ENCODE measurements at regions not wholly inside any gene's neighbourhood (a gene's known extent, or its start where the extent isn't known, plus 50 kb on each side); places are given as distances from the start of the nearest gene placed in this dataset.

- ATAC-seq (replicated peaks; ENCODE audit: extremely low read depth, poor library complexity, severe bottlenecking) (no peak), DNase-seq (ENCODE audit: low spot score in 2 of 2) (no peak)
- no peak overlapping the region for H3K4me3 Mint-ChIP-seq
- H3K27ac Mint-ChIP-seq (ENCODE audit: low read depth), result no peak overlapping the region
- H3K27me3 Mint-ChIP-seq, result peaks cover 25% of the 10 kb centered on the region
- no peaks in the 10 kb centered on the region for H3K9me3 Mint-ChIP-seq
- H3K36me3 Mint-ChIP-seq (ENCODE audit: insufficient read depth), result no peaks in the 10 kb centered on the region
- no peaks in the 10 kb centered on the region for H3K4me1 Mint-ChIP-seq
Observed at GRCh38 chr2:221285148-221285547, 287.0 kb downstream of the EPHA4 start.

GRCh38 chr2:221286406-221286805 lies 285.7 kb downstream of the EPHA4 start:
- no peaks in the 10 kb centered on the region for H3K36me3 Mint-ChIP-seq (ENCODE audit: insufficient read depth)
- H3K4me3 Mint-ChIP-seq, result no peak overlapping the region
- no peak overlapping the region for H3K27ac Mint-ChIP-seq (ENCODE audit: low read depth)
- DNase-seq (ENCODE audit: low spot score in 2 of 2) (no peak), ATAC-seq (replicated peaks; ENCODE audit: extremely low read depth, poor library complexity, severe bottlenecking) (no peak)
- H3K4me1 Mint-ChIP-seq, result no peaks in the 10 kb centered on the region
- H3K9me3 Mint-ChIP-seq, result no peaks in the 10 kb centered on the region
- peaks cover 23% of the 10 kb centered on the region for H3K27me3 Mint-ChIP-seq

GRCh38 chr2:221289389-221289788 lies 282.7 kb downstream of the EPHA4 start:
- no peak overlapping the region for H3K27ac Mint-ChIP-seq (ENCODE audit: low read depth)
- H3K4me3 Mint-ChIP-seq, result no peak overlapping the region
- ATAC-seq (replicated peaks; ENCODE audit: extremely low read depth, poor library complexity, severe bottlenecking), result no peak
- H3K4me1 Mint-ChIP-seq, result no peaks in the 10 kb centered on the region
- no peak for DNase-seq (ENCODE audit: low spot score in 2 of 2)
- H3K9me3 Mint-ChIP-seq, result no peaks in the 10 kb centered on the region
- H3K36me3 Mint-ChIP-seq (ENCODE audit: insufficient read depth), result peaks cover 1% of the 10 kb centered on the region
- peaks cover 19% of the 10 kb centered on the region for H3K27me3 Mint-ChIP-seq

- Mint-ChIP-seq H3K27me3 (peaks cover 19% of the 10 kb centered on the region), H3K4me3 (no peak overlapping the region), H3K9me3 (no peaks in the 10 kb centered on the region), H3K36me3 (ENCODE audit: insufficient read depth) (peaks cover 1% of the 10 kb centered on the region), H3K4me1 (no peaks in the 10 kb centered on the region), H3K27ac (ENCODE audit: low read depth) (no peak overlapping the region)
- DNase-seq (ENCODE audit: low spot score in 2 of 2), result no peak
- no peak for ATAC-seq (replicated peaks; ENCODE audit: extremely low read depth, poor library complexity, severe bottlenecking)
Observed at GRCh38 chr2:221289846-221290245, 282.3 kb downstream of the EPHA4 start.

- Mint-ChIP-seq H3K4me1 (peaks cover under 1% of the 10 kb centered on the region), H3K27me3 (peaks cover 39% of the 10 kb centered on the region), H3K4me3 (no peak overlapping the region), H3K27ac (ENCODE audit: low read depth) (no peak overlapping the region), H3K9me3 (no peaks in the 10 kb centered on the region), H3K36me3 (ENCODE audit: insufficient read depth) (peaks cover 1% of the 10 kb centered on the region)
- DNase-seq (ENCODE audit: low spot score in 2 of 2), result no peak
- no peak for ATAC-seq (replicated peaks; ENCODE audit: extremely low read depth, poor library complexity, severe bottlenecking)
Observed at GRCh38 chr2:221293949-221294742, 278.0 kb downstream of the EPHA4 start.

- peaks cover 1% of the 10 kb centered on the region for H3K36me3 Mint-ChIP-seq (ENCODE audit: insufficient read depth)
- ATAC-seq (replicated peaks; ENCODE audit: extremely low read depth, poor library complexity, severe bottlenecking), result no peak
- H3K9me3 Mint-ChIP-seq, result no peaks in the 10 kb centered on the region
- DNase-seq (ENCODE audit: low spot score in 2 of 2), result no peak
- no peak overlapping the region for H3K4me3 Mint-ChIP-seq
- peaks cover 9% of the 10 kb centered on the region for H3K27me3 Mint-ChIP-seq
- no peaks in the 10 kb centered on the region for H3K4me1 Mint-ChIP-seq
- H3K27ac Mint-ChIP-seq (ENCODE audit: low read depth), result no peak overlapping the region
Observed at GRCh38 chr2:221304916-221305315, 267.2 kb downstream of the EPHA4 start.

GRCh38 chr2:221308507-221309066 lies 263.5 kb downstream of the EPHA4 start:
- Mint-ChIP-seq H3K4me3 (no peak overlapping the region), H3K4me1 (peaks cover 6% of the 10 kb centered on the region), H3K27me3 (peaks cover 20% of the 10 kb centered on the region), H3K9me3 (no peaks in the 10 kb centered on the region), H3K27ac (ENCODE audit: low read depth) (no peak overlapping the region), H3K36me3 (ENCODE audit: insufficient read depth) (peaks cover 1% of the 10 kb centered on the region)
- DNase-seq (ENCODE audit: low spot score in 2 of 2) (no peak), ATAC-seq (replicated peaks; ENCODE audit: extremely low read depth, poor library complexity, severe bottlenecking) (no peak)

GRCh38 chr2:221309892-221310583 lies 262.1 kb downstream of the EPHA4 start:
- H3K4me1 Mint-ChIP-seq, result peaks cover 6% of the 10 kb centered on the region
- DNase-seq (ENCODE audit: low spot score in 2 of 2) (no peak), ATAC-seq (replicated peaks; ENCODE audit: extremely low read depth, poor library complexity, severe bottlenecking) (no peak)
- H3K4me3 Mint-ChIP-seq, result no peak overlapping the region
- H3K36me3 Mint-ChIP-seq (ENCODE audit: insufficient read depth), result peaks cover 1% of the 10 kb centered on the region
- peaks cover 25% of the 10 kb centered on the region for H3K27me3 Mint-ChIP-seq
- H3K27ac Mint-ChIP-seq (ENCODE audit: low read depth), result no peak overlapping the region
- H3K9me3 Mint-ChIP-seq, result no peaks in the 10 kb centered on the region

- Mint-ChIP-seq H3K27me3 (peaks cover 28% of the 10 kb centered on the region), H3K4me1 (peaks cover 6% of the 10 kb centered on the region), H3K4me3 (no peak overlapping the region), H3K27ac (ENCODE audit: low read depth) (no peak overlapping the region), H3K9me3 (no peaks in the 10 kb centered on the region), H3K36me3 (ENCODE audit: insufficient read depth) (peaks cover 1% of the 10 kb centered on the region)
- ATAC-seq (replicated peaks; ENCODE audit: extremely low read depth, poor library complexity, severe bottlenecking) (no peak), DNase-seq (ENCODE audit: low spot score in 2 of 2) (no peak)
Observed at GRCh38 chr2:221310730-221311129, 261.4 kb downstream of the EPHA4 start.

GRCh38 chr2:221312634-221313033 lies 259.5 kb downstream of the EPHA4 start:
- Mint-ChIP-seq H3K4me1 (peaks cover 6% of the 10 kb centered on the region), H3K4me3 (no peak overlapping the region), H3K36me3 (ENCODE audit: insufficient read depth) (peaks cover 1% of the 10 kb centered on the region), H3K27me3 (peaks cover 47% of the 10 kb centered on the region), H3K9me3 (no peaks in the 10 kb centered on the region), H3K27ac (ENCODE audit: low read depth) (no peak overlapping the region)
- no peak for DNase-seq (ENCODE audit: low spot score in 2 of 2)
- ATAC-seq (replicated peaks; ENCODE audit: extremely low read depth, poor library complexity, severe bottlenecking), result no peak

- DNase-seq (ENCODE audit: low spot score in 2 of 2) (no peak), ATAC-seq (replicated peaks; ENCODE audit: extremely low read depth, poor library complexity, severe bottlenecking) (no peak)
- no peaks in the 10 kb centered on the region for H3K36me3 Mint-ChIP-seq (ENCODE audit: insufficient read depth)
- H3K27ac Mint-ChIP-seq (ENCODE audit: low read depth), result no peak overlapping the region
- peaks cover 68% of the 10 kb centered on the region for H3K27me3 Mint-ChIP-seq
- no peaks in the 10 kb centered on the region for H3K9me3 Mint-ChIP-seq
- no peak overlapping the region for H3K4me3 Mint-ChIP-seq
- peaks cover 6% of the 10 kb centered on the region for H3K4me1 Mint-ChIP-seq
Observed at GRCh38 chr2:221314786-221315185, 257.3 kb downstream of the EPHA4 start.

- H3K27me3 Mint-ChIP-seq, result peaks cover 81% of the 10 kb centered on the region
- H3K9me3 Mint-ChIP-seq, result no peaks in the 10 kb centered on the region
- ATAC-seq (replicated peaks; ENCODE audit: extremely low read depth, poor library complexity, severe bottlenecking) (no peak), DNase-seq (ENCODE audit: low spot score in 2 of 2) (no peak)
- H3K27ac Mint-ChIP-seq (ENCODE audit: low read depth), result no peak overlapping the region
- no peaks in the 10 kb centered on the region for H3K36me3 Mint-ChIP-seq (ENCODE audit: insufficient read depth)
- no peak overlapping the region for H3K4me3 Mint-ChIP-seq
- H3K4me1 Mint-ChIP-seq, result no peaks in the 10 kb centered on the region
Observed at GRCh38 chr2:221318376-221319130, 253.6 kb downstream of the EPHA4 start.

Measured in central memory CD8-positive, alpha-beta T cell (primary cell).